Skin epidermis (tissue), 12 donors: ENCODE measurements at regions not wholly inside any gene's neighbourhood (a gene's known extent, or its start where the extent isn't known, plus 50 kb on each side); places are given as distances from the start of the nearest gene placed in this dataset.
"Not testable (repeated sequence)": the region's sequence is repeated elsewhere in the genome, so short reads cannot be mapped to it uniquely, and the experiment has no call there.

ENCODE experiments used
- H3K27ac ChIP-seq, 21 experiments: fragments of 200-600 bp; sonication (generic) in 11 of 21; one replicate each; pipeline ENCODE4 v1.5.0; 2020; ENCODE audit warnings: mild to moderate bottlenecking in 3 of 21, inconsistent platforms in 2 of 21, moderate library complexity in 2 of 21
- H3K4me3 ChIP-seq, 7 experiments: fragments of 200-600 bp; sonication (generic) in 2 of 7; one replicate each; pipeline ENCODE4 v1.5.0; 2020; ENCODE audit warnings: inconsistent platforms in 2 of 7, mild to moderate bottlenecking in 2 of 7, moderate library complexity in 1 of 7

DNA sequence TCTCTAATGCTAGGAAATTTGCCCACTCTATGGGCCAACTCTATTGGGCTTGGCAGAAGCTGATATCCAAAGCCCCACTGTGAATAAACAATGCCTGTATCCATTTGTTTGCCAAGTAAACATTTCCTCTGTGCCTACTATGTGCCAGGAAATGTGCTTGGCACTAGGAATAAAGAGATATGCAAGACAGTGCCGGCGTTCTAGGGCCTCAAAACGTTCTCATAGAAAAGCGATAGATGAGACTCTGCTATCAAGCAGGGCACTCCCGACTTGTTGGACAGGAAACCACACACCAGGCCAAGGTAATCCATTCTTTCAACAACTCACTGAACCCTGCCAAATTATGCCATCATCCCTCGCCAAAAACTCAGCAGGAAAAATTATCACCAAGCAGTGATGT, 196.7 kb downstream of the IPMK start:
- Histone ChIP-seq H3K27ac (no peak overlapping the region), H3K4me3 (no peak overlapping the region)

DNA sequence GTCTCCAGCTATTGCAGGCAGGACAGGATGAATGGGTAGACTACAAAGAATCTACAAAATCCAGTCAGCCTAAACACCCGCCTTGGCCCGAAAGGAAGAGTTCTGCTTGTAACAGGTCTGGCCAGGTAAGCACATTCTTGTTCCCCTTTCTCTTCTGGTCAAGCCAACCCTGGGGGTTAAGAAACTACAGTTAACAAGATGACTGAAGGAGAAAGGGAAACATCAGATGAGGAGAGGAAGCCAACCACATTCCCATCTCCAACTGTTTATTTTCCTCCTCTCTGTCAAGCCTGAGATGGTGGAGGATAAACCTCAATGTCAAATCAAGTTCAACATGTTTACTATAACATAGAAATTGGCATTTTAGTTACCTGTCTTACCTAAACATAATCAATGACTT, 198.9 kb downstream of the IPMK start:
- H3K4me3 ChIP-seq = no peak overlapping the region
- no peak overlapping the region for H3K27ac ChIP-seq

DNA sequence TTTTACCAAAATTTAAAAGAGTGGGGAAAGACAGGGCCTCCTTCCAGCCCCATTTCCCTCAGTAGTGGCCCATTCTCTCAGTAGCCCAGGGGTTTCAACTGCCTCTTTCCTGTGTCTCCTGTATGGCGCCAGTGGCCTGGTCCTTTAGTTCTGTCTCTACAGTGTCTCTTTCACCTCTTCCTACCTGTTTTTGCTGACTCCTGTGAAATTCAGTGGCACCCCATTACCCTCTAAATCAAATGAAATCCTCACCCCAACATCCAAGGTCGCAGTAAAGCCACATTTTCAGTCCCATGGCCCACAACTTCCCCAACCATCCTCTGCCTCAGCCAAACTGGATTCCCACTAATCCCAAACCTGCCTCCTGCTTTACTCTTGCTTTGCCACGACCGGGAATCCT, 200.7 kb downstream of the IPMK start:
- Histone ChIP-seq H3K27ac (no peak overlapping the region), H3K4me3 (no peak overlapping the region)

DNA sequence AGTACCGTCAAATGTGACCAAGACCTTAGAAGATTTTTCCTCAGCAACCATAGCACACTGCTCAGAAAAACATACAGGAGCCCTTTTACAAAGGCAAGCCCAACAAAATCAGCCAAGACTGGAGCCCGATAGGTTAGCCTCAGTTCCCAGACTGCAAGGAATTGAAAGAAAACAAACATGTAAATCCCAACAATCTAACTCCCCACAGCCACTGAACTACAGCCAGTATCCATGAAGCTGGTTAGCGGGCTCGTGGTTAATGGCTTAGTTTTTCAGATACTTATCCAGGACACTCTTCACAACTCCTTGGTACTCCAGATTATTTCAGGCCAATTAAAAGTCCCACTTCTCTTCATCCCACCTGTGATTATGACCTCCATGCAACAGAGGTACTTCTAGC, 201.6 kb downstream of the IPMK start:
- H3K27ac ChIP-seq = no peak overlapping the region
- H3K4me3 ChIP-seq = no peak overlapping the region

DNA sequence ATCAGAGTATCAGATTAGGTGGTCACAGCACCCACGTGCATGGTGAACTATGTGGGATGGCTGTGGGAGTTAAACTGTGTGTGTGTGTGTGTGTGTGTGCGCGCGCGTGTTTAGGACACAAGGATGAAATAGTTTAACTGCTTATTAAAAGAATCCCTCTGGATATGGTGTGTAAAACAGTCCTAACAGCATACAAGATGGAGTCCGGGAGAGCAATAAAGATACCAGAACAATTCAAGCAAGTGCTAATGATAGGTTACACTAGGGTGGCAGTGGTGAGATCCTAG, 202.2 kb downstream of the IPMK start:
- H3K4me3 ChIP-seq = no peak overlapping the region
- no peak overlapping the region for H3K27ac ChIP-seq

DNA sequence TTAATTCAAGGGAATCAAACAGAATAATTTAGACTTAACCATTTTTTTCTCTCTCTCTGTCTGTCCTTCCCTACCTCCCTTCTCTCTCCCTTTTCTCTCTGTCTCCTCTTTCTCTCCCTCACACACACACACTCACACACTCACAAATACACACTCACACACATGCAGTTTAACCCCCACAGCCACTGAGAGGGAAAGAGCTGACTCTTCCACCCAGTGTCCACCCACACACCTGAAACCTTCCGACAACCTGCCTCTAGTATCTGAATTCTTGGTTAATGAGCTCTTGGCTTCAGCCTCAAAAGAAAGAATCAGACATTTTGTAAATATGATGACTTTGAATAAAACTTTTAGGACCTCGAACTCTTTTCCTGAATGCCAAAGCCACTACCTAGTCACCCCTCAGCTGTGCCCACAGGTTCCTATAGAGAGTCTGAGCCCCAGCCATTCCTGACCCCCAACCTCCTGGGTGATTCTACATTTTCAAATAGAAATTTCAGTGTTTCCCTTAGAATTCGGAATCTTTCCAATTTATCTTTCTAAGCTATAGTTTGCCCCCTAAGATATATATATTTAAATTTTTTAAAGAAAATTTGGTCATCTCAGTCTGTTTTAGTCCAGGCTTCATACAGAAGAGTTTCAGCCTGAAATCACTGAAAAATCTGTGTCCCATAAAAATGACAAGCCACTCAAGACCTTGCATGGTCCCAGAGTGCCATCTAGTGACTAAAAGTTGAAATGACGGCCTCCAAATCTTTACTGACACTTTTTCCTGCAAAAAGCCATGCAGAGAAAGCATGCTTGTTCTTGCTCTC, 202.8 kb downstream of the IPMK start:
- no peak overlapping the region for H3K27ac ChIP-seq

DNA sequence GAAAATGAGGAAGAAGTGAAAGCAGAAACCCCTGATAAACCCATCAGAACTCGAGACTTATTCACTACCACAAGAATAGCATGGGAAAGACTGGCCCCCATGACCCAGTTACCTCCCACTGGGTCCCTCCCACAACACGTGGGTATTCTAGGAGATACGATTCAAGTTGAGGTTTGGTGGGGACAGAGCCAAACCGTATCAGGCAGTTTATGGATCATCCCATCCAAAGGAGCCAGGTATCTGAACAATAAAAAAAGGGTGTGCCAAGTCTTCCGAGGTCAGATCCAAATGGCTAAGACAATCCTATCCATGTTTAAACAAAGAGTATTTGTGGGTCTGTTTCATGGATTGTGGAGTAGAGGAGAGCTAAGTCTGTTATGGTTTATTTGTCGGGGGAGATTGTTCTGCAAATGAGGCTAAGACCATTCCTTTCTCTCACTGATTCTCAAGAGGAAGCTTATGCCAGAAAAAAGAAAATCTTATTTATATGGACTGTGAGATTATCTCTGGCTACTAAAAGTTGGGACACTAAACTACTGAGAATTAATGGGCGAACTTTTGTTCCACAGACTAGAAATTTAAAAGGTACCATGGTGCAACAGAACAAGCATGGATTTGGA, 203.7 kb downstream of the IPMK start:
- no peak overlapping the region for H3K4me3 ChIP-seq
- H3K27ac ChIP-seq = no peak overlapping the region

More for the DNA sequence above, 202.8 kb downstream of the IPMK start:
- no peak overlapping the region for H3K4me3 ChIP-seq

DNA sequence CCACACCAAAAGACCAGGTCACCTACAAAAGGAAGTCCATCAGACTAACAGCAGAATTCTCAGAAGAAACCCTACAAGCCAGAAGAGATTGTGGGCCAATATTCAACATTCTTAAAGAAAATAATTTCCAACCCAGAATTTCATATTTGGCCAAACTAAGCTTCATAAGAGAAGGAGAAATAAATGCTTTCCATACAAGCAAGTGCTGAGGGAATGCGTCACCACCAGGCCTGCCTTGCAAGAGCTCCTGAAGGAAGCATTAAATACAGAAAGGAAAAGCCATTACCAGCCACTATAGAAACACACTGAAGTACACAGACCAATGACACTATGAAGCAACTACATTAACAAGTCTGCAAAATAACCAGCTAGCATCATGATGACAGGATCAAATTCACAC, 209.0 kb downstream of the IPMK start:
- not testable (repeated sequence) for H3K4me3 ChIP-seq, H3K27ac ChIP-seq

DNA sequence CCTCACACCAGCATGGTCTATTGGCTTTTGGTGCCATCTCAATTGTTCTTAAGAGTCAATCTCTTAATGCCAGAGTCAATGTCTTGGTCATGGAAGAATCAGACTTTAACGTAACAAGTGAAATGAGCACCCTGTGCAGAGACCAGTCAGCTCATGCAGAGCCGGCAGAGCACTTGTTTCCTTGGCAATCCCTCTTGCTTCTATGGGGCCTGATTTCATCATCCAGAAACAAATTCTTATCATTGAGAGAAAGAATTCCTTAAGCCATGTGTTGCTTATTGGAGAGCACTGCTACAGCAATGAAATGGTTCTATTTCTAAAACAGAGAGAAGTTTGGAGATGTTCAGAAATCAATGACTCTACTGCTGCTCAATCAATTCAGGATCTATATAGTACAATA, 212.8 kb downstream of the IPMK start:
- H3K4me3 ChIP-seq = no peak overlapping the region

DNA sequence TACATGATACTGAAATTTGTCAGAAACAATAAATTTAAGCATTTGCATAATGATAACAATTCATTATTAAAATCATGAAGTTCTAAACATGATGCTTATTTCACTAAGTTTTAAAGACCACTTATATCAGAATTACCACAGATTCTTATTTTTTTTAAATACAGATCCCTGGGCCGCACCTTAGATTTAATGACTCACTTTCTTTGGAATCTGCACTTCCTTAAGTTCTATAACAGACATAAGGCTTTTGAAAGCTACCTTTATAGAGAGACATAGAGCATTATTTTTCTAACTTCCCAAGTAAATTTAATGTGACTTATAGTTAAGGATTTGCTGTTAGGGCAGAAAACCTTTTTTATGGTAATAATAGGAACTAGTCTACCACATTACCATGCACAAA, 214.9 kb downstream of the IPMK start:
- Histone ChIP-seq H3K4me3 (no peak overlapping the region), H3K27ac (no peak overlapping the region)

More for the DNA sequence above, 212.8 kb downstream of the IPMK start:
- H3K27ac ChIP-seq = no peak overlapping the region

DNA sequence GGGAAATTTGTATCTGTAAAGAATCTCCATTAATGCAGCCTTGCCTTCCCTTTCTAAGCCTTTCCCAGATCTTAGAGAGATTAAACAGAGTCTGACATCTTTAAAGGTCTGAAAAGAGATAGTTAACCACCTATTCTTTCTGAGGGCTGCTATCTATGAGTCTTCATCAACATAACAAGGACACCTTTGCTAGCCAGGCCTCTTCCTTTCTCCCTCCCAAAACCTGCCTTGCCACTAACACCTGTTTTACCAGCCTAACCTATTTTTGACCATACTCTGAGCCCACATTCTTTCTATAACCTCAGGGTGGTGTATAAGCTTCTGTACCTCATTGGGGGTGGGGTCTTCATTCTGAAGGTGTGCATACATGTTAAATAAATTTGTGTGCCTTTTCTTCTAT, 217.1 kb downstream of the IPMK start:
- H3K27ac ChIP-seq = no peak overlapping the region
- no peak overlapping the region for H3K4me3 ChIP-seq

DNA sequence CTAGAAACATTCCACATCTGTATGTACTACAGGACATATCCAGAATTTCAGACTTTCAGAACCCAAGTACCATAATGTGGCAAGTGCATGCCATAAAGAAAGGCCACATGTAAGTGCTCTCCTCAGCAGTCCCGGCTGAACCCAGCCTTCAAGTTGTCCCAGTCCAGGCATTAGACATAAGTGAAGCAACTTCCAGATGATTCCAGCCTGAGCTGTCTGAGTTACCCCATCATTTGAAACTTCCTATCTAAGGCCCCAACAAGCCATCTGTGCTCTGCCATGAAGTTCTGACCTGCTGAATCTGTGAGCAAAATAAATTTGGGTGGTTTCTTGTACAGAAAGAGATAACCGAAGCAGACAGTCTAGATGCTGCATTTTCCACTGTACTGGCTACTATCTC, 218.8 kb downstream of the IPMK start:
- H3K4me3 ChIP-seq = no peak overlapping the region
- no peak overlapping the region for H3K27ac ChIP-seq

DNA sequence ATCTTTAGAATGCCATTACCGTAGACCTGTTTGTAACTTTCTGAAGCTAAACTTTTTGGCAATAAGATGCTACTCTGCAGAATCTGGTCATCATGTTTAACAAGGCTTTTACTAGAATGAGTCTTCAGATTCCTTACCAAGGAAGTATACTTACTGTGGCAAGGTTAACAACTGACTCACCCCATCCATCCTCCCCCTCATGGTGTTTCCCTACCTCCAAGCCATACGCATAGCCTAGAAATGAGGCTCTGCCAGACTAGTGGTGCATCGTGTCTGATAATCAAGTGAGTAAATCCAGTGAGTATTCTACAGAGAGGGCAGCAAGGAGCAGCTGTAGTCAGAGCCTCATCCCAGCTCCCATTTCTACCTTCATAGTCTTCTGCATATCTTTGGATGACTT, 223.6 kb downstream of the IPMK start:
- Histone ChIP-seq H3K27ac (no peak overlapping the region), H3K4me3 (no peak overlapping the region)

DNA sequence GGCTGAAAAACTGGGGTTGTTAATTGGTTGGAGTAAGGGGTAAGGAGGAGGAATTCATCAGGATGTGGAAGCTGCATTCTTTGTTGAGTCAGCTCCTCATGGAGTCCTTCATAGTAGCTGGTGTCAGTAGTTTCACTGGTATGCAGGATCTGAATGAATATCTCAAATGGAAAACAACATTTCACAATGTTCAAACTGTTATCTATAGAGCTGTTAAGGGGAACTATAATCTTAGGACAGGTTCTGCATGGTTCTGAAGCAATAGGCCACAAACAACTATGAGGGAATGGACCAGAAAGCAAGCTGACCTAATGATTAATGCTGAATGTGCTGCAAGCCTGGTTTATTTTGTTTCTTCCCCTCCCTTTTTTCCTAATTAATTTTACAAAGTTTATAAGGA, 225.8 kb downstream of the IPMK start:
- H3K4me3 ChIP-seq = no peak overlapping the region
- no peak overlapping the region for H3K27ac ChIP-seq

DNA sequence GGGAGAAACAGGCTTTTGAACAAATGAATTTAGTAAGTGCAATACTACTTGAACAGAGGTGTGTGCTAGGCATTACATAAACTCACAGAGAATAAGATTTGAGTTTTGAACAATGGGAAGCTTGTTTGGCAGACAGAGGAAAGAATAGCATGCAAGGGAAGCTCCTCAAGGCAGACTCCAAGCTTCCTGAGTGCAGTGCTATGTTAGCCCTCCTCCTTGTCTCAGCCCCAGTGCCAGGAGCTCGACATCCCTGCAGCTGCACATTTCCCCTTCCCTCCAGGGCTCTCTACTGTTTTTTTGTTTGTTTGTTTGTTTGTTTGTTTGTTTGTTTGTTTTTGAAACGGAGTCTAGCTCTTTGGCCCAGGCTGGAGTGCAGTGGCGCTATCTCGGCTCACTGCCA, 237.5 kb downstream of the IPMK start:
- no peak overlapping the region for H3K4me3 ChIP-seq

DNA sequence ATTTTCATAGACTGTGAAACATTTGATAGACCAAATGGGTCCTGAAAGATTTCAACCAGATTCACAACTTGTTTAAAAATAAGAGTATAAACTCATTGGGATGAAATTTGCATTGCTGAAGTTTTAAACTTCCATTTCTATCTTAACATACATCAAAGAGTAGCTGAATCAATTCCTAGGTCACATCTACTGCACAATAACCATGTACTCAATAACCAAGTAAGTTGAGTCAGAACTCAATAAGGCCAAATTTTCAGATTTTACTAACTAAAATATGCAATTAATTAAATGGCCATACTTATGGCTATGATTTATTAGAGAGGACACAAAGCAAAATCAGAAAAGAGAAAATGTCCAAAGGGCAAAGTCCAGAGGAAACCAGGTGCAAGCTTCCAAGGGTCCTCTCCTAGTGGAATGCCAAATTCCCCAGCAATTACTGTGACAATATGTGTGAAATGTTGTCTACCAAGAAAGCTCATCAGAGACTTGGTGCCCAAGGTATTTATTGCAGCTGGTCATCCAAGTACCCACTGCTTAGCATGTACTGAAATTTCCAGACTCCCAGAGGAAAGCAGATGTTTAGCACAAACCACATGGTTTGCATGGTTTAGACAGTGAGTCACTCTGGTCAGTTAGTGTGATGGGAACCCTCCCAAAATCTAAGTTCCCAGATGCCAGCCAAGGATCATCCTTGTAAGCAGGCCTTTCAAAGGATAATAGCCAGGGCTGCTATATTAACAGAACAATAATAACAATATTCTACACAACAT, 238.9 kb downstream of the IPMK start:
- peak overlapping the region in 3 of 21 experiments; percentile 4 to 32 (median 9) for H3K27ac ChIP-seq
- H3K4me3 ChIP-seq = no peak overlapping the region

More for the DNA sequence above, 237.5 kb downstream of the IPMK start:
- no peak overlapping the region for H3K27ac ChIP-seq

DNA sequence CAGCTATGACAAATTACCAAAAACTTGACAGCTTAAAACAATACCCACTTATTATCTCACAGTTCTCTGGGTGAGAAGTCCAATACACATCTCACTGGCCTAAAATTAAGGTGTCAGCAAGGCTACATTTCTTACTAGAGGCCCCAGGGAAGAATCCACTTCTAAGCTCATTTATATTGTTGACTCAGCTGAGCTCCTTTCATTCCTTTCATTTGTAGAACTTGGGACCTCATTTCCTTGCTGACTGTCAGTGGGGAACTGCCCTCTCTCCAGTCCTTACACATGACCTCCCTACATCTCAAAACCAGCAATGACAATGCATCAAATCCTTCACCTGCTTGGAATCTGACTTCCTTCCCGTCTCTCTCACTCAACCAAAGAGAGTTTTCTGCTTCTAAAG, 240.3 kb downstream of the IPMK start:
- no peak overlapping the region for H3K4me3 ChIP-seq

DNA sequence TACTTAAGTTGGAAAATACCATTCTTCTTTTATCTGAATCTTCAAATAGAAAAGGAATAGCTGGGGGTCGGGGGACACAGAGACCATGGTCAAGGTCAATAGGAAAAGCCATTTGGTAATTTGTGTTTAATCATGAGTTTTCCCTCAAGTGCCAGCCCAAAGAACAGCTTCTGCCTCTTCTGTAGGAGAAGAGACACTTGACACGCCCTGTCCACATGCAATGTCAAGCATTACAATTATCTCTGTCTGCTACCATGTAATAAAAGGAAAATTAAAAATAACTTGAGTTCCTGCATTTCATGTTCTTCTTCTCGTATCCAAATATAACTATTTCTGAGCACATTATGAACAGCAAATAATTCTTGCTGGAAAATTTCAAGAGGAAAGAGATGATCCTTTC, 241.7 kb downstream of the IPMK start:
- H3K4me3 ChIP-seq = no peak overlapping the region

More for the DNA sequence above, 240.3 kb downstream of the IPMK start:
- no peak overlapping the region for H3K27ac ChIP-seq

DNA sequence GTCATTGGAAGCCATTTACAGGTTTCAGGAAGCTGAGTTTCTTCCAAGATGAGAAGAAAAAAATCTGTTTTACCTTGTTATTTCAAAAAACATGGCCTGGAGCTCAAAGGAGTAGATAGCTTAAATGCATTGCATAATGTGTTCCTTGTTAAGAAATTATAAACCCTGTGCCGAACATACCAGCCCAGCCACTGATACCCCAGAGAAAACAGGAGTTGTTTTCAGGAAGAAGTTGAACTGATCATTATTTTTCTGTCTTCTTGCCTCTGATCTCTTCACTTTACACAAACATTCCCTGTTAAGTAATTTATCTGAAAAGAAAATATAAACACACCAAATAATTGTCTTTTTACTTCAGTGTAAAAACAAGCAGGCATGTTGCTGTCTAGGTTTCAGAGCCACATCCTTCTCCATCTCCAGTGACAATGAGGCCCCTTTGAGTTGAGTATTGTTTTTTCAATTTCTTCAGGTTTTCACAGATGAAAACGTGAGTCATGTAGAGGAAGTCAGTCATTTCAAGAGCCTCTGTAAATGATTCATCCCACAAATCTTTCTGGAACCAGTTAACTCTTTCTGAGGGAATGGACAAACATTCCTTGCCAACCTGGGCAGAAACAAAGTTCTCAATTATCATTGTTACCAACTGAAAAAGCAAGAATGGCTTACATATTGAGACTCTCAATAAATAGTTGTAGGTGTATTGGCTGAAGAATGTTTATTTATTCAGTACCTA, 244.2 kb downstream of the IPMK start:
- Histone ChIP-seq H3K4me3 (no peak overlapping the region), H3K27ac (no peak overlapping the region)

More for the DNA sequence above, 241.7 kb downstream of the IPMK start:
- H3K27ac ChIP-seq = no peak overlapping the region

DNA sequence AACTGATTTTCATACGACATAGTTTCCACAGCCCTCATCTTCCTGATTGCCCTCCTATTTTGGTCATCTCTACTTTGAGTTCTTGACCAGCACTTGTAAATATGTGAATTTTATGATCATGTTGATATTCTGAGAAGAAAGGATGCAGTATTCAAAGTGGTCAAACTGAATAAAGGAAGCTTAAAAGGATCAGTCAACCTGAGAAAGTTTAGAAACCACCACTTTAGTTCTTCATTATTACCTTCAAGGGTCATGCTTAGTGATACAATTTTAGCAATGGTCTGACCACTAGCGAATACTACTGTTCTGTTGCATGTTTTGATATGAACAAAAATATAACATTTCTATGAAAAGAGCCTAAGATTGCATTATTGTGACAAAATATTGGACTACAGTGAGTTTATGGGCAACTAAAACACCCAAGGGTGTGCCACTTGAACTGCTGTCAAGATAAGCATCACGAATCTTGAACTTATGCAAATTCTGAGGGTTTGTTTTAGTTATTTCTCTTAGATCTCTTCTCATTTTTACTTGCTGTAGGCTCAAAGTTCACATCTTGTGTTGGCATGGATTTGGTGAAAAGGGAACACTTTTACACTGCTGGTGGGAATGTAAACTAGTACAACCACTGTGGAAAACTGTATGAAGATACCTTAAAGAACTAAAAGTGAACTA, 247.7 kb downstream of the IPMK start:
- no peak overlapping the region for H3K4me3 ChIP-seq
- H3K27ac ChIP-seq = no peak overlapping the region
